NCI-H524 (cell line): ENCODE measurements at regions not wholly inside any gene's neighbourhood (a gene's known extent, or its start where the extent isn't known, plus 50 kb on each side); places are given as distances from the start of the nearest gene placed in this dataset.

Experiments
- DNase-seq, 2 experiments: peaks; one replicate each; lab custom pipeline; 2025; lab: John Stamatoyannopoulos, UW

GRCh38 chr13:55661505-55661904, 1479.2 kb upstream of the PRR20A start:
- no peak for DNase-seq

GRCh38 chr13:55664178-55664577, 1476.5 kb upstream of the PRR20A start:
- DNase-seq: no peak

GRCh38 chr13:55669051-55669450, 1471.7 kb upstream of the PRR20A start:
- DNase-seq: no peak

- DNase-seq: no peak
These were observed 1466.8 kb upstream of the PRR20A start for GRCh38 chr13:55673910-55674309.

- no peak for DNase-seq
These were observed 1457.9 kb upstream of the PRR20A start for GRCh38 chr13:55682776-55683175.

GRCh38 chr13:55705526-55705925, 1435.2 kb upstream of the PRR20A start:
- no peak for DNase-seq

GRCh38 chr13:55705971-55706370, 1434.7 kb upstream of the PRR20A start:
- DNase-seq: peak in 1 of 2 experiments; percentile 1

GRCh38 chr13:55714120-55714519, 1426.6 kb upstream of the PRR20A start:
- DNase-seq: no peak

GRCh38 chr13:55727683-55728082, 1413.0 kb upstream of the PRR20A start:
- DNase-seq: no peak

- DNase-seq: no peak
These were observed 1412.5 kb upstream of the PRR20A start for GRCh38 chr13:55728247-55728646.

GRCh38 chr13:55745828-55746227, 1394.9 kb upstream of the PRR20A start:
- DNase-seq: no peak

- DNase-seq: no peak
These were observed 1378.7 kb upstream of the PRR20A start for GRCh38 chr13:55761986-55762385.

GRCh38 chr13:55777612-55778011, 1363.1 kb upstream of the PRR20A start:
- no peak for DNase-seq

- DNase-seq: no peak
These were observed 1356.9 kb upstream of the PRR20A start for GRCh38 chr13:55783841-55784240.

GRCh38 chr13:55788548-55788947, 1352.2 kb upstream of the PRR20A start:
- DNase-seq: no peak

- no peak for DNase-seq
These were observed 1348.0 kb upstream of the PRR20A start for GRCh38 chr13:55792544-55793193.

- DNase-seq: no peak
These were observed 1325.2 kb upstream of the PRR20A start for GRCh38 chr13:55815458-55816033.

GRCh38 chr13:55816976-55817601, 1323.6 kb upstream of the PRR20A start:
- no peak for DNase-seq

- no peak for DNase-seq
These were observed 1319.9 kb upstream of the PRR20A start for GRCh38 chr13:55820817-55821216.

GRCh38 chr13:55869648-55870047, 1271.1 kb upstream of the PRR20A start:
- DNase-seq: no peak

- DNase-seq: no peak
These were observed 1253.2 kb upstream of the PRR20A start for GRCh38 chr13:55887561-55887960.

GRCh38 chr13:55893540-55893939, 1247.2 kb upstream of the PRR20A start:
- DNase-seq: no peak

- no peak for DNase-seq
These were observed 1203.5 kb upstream of the PRR20A start for GRCh38 chr13:55937180-55937579.

- no peak for DNase-seq
These were observed 1192.5 kb upstream of the PRR20A start for GRCh38 chr13:55948175-55948574.
